ENCODE measurements at regions not wholly inside any gene's neighbourhood (a gene's known extent, or its start where the extent isn't known, plus 50 kb on each side); places are given as distances from the start of the nearest gene placed in this dataset.

GRCh38 chr17:73968680-73969079 is 234.8 kb upstream of the RPL38 start:
- no peak for TF ChIP-seq POLR2A (IDR thresholded peaks at IDR 0.05)
- no peak for TF ChIP-seq CTCF (IDR thresholded peaks at IDR 0.05)
- 71 to 87% methylated on average over 3 of the region's 3 CpGs for WGBS, 2 donors
- DNase-seq: no peak
- no peaks in the 10 kb centered on the region for H3K4me1 ChIP-seq
- H3K36me3 ChIP-seq (replicated peaks in 1 of 2; ENCODE audit: insufficient read depth in 1 of 2, low read depth in 2 of 2): no peaks in the 10 kb centered on the region
- H3K4me3 ChIP-seq: no peak overlapping the region
- H3K9me3 ChIP-seq: no peaks in the 10 kb centered on the region
- intact Hi-C loops (cut with DNase I): no loop called here
- no peak overlapping the region for H3K27ac ChIP-seq
- ATAC-seq: no peak
- H3K27me3 ChIP-seq: no peaks in the 10 kb centered on the region

GRCh38 chr17:73969956-73970355 is 233.5 kb upstream of the RPL38 start:
- no peak for ATAC-seq
- peak in 1 of 4 donors; percentile 64 for DNase-seq
- WGBS, 2 donors: 70 to 76% methylated on average over 7 of the region's 7 CpGs
- Histone ChIP-seq H3K27ac (no peak overlapping the region), H3K4me3 (no peak overlapping the region), H3K36me3 (replicated peaks in 1 of 2; ENCODE audit: insufficient read depth in 1 of 2, low read depth in 2 of 2) (no peaks in the 10 kb centered on the region), H3K27me3 (no peaks in the 10 kb centered on the region), H3K9me3 (no peaks in the 10 kb centered on the region), H3K4me1 (peaks cover 5% of the 10 kb centered on the region)
- TF ChIP-seq POLR2A (IDR thresholded peaks at IDR 0.05) (no peak), CTCF (IDR thresholded peaks at IDR 0.05) (no peak)
- intact Hi-C loops (cut with DNase I): no loop called here

- Histone ChIP-seq H3K9me3 (no peaks in the 10 kb centered on the region), H3K27me3 (no peaks in the 10 kb centered on the region), H3K4me3 (no peak overlapping the region), H3K36me3 (replicated peaks in 1 of 2; ENCODE audit: insufficient read depth in 1 of 2, low read depth in 2 of 2) (no peaks in the 10 kb centered on the region), H3K4me1 (peaks cover 5% of the 10 kb centered on the region), H3K27ac (no peak overlapping the region)
- no peak for DNase-seq
- intact Hi-C loops (cut with DNase I): no loop called here
- WGBS, 2 donors: 73 to 80% methylated on average over 3 to 4 of the region's 4 CpGs
- no peak for TF ChIP-seq CTCF (IDR thresholded peaks at IDR 0.05)
- no peak for TF ChIP-seq POLR2A (IDR thresholded peaks at IDR 0.05)
- ATAC-seq: no peak
These were observed 232.4 kb upstream of the RPL38 start for GRCh38 chr17:73971127-73971526.

- no peak overlapping the region for H3K4me3 ChIP-seq
- intact Hi-C loops (cut with DNase I): no loop called here
- peaks cover 5% of the 10 kb centered on the region for H3K4me1 ChIP-seq
- no peaks in the 10 kb centered on the region for H3K9me3 ChIP-seq
- no peaks in the 10 kb centered on the region for H3K36me3 ChIP-seq (replicated peaks in 1 of 2; ENCODE audit: insufficient read depth in 1 of 2, low read depth in 2 of 2)
- TF ChIP-seq CTCF (IDR thresholded peaks at IDR 0.05) (no peak), POLR2A (IDR thresholded peaks at IDR 0.05) (no peak)
- ATAC-seq (no peak), DNase-seq (no peak)
- H3K27ac ChIP-seq: no peak overlapping the region
- no peaks in the 10 kb centered on the region for H3K27me3 ChIP-seq
- WGBS, 2 donors: 87 to 92% methylated on average over 9 to 10 of the region's 10 CpGs
These were observed 231.4 kb upstream of the RPL38 start for GRCh38 chr17:73972056-73972455.

GRCh38 chr17:73972901-73973300 is 230.6 kb upstream of the RPL38 start:
- no peak overlapping the region for H3K27ac ChIP-seq
- H3K4me3 ChIP-seq: no peak overlapping the region
- H3K4me1 ChIP-seq: peaks cover 5% of the 10 kb centered on the region
- TF ChIP-seq CTCF (IDR thresholded peaks at IDR 0.05) (no peak), POLR2A (IDR thresholded peaks at IDR 0.05) (no peak)
- no peaks in the 10 kb centered on the region for H3K27me3 ChIP-seq
- H3K36me3 ChIP-seq (replicated peaks in 1 of 2; ENCODE audit: insufficient read depth in 1 of 2, low read depth in 2 of 2): no peaks in the 10 kb centered on the region
- intact Hi-C loops (cut with DNase I): no loop called here
- DNase-seq (no peak), ATAC-seq (no peak)
- no peaks in the 10 kb centered on the region for H3K9me3 ChIP-seq
- WGBS, 2 donors: 86 to 87% methylated on average over 5 to 6 of the region's 6 CpGs

Data from body of pancreas (tissue), 4 donors.